Activated naive CD8-positive, alpha-beta T cell treated with anti-CD3 and anti-CD28 coated beads, Interleukin-2, amount 10 ng/mL, durations not matched to agents 7 days and 5 days (primary cell): ENCODE measurements at regions not wholly inside any gene's neighbourhood (a gene's known extent, or its start where the extent isn't known, plus 50 kb on each side); places are given as distances from the start of the nearest gene placed in this dataset.
"Not testable (repeated sequence)": the region's sequence is repeated elsewhere in the genome, so short reads cannot be mapped to it uniquely, and the experiment has no call there.

Source experiments
- ATAC-seq: fragments of 150-1000 bp; cut with Tn5 transposase; one replicate; pipeline ENCODE4 v1.10.0; 2021; ENCODE audit warnings: low read depth, moderate library complexity
- POLR2A ChIA-PET: fragments of 350-600 bp; sonication (Branson Sonifier 250); formaldehyde crosslinking; loops from one replicate; lab custom pipeline; 2021; ENCODE audit warnings: antibody characterized with exemption; lab: Charles Lee
- DNase-seq: peaks from one replicate; pipeline ENCODE4 v3.0.0; 2021
- H3K27ac Mint-ChIP-seq: one replicate; pipeline ENCODE4 v1.8.0; 2022; ENCODE audit warnings: mild to moderate bottlenecking, mixed read lengths
- H3K27me3 Mint-ChIP-seq: one replicate; pipeline ENCODE4 v1.8.0; 2022; ENCODE audit warnings: mild to moderate bottlenecking, moderate library complexity, mixed read lengths
- H3K36me3 Mint-ChIP-seq: one replicate; pipeline ENCODE4 v1.8.0; 2021; ENCODE audit warnings: mild to moderate bottlenecking, mixed read lengths
- H3K4me1 Mint-ChIP-seq: one replicate; pipeline ENCODE4 v1.8.0; 2021; ENCODE audit warnings: mixed read lengths
- H3K4me3 Mint-ChIP-seq: one replicate; pipeline ENCODE4 v1.8.0; 2022; ENCODE audit warnings: mild to moderate bottlenecking, moderate library complexity, mixed read lengths
- H3K9me3 Mint-ChIP-seq: one replicate; pipeline ENCODE4 v1.8.0; 2021; ENCODE audit warnings: mixed read lengths

- POLR2A ChIA-PET = no interaction called here
- no peak overlapping the region for H3K4me3 Mint-ChIP-seq
- H3K9me3 Mint-ChIP-seq = no peaks in the 10 kb centered on the region
- H3K36me3 Mint-ChIP-seq = no peaks in the 10 kb centered on the region
- ATAC-seq = no peak
- no peaks in the 10 kb centered on the region for H3K4me1 Mint-ChIP-seq
- H3K27me3 Mint-ChIP-seq = no peaks in the 10 kb centered on the region
- DNase-seq = no peak
- no peak overlapping the region for H3K27ac Mint-ChIP-seq
Observed at GRCh38 chr15:26023231-26023630, 160.1 kb upstream of the ATP10A start.

GRCh38 chr15:26020871-26021270 lies 157.7 kb upstream of the ATP10A start:
- H3K4me1 Mint-ChIP-seq = no peaks in the 10 kb centered on the region
- no peak overlapping the region for H3K4me3 Mint-ChIP-seq
- POLR2A ChIA-PET = no interaction called here
- no peak overlapping the region for H3K27ac Mint-ChIP-seq
- DNase-seq (no peak), ATAC-seq (no peak)
- no peaks in the 10 kb centered on the region for H3K27me3 Mint-ChIP-seq
- H3K9me3 Mint-ChIP-seq = no peaks in the 10 kb centered on the region
- H3K36me3 Mint-ChIP-seq = no peaks in the 10 kb centered on the region

- peaks cover 4% of the 10 kb centered on the region for H3K27me3 Mint-ChIP-seq
- no peak overlapping the region for H3K27ac Mint-ChIP-seq
- POLR2A ChIA-PET = no interaction called here
- ATAC-seq (no peak), DNase-seq (no peak)
- H3K36me3 Mint-ChIP-seq = no peaks in the 10 kb centered on the region
- no peaks in the 10 kb centered on the region for H3K9me3 Mint-ChIP-seq
- H3K4me1 Mint-ChIP-seq = no peaks in the 10 kb centered on the region
- H3K4me3 Mint-ChIP-seq = no peak overlapping the region
Observed at GRCh38 chr15:26017665-26018064, 154.5 kb upstream of the ATP10A start.

- H3K27ac Mint-ChIP-seq = no peak overlapping the region
- ATAC-seq (no peak), DNase-seq (no peak)
- no peaks in the 10 kb centered on the region for H3K9me3 Mint-ChIP-seq
- no peaks in the 10 kb centered on the region for H3K4me1 Mint-ChIP-seq
- no peaks in the 10 kb centered on the region for H3K36me3 Mint-ChIP-seq
- peaks cover 4% of the 10 kb centered on the region for H3K27me3 Mint-ChIP-seq
- no peak overlapping the region for H3K4me3 Mint-ChIP-seq
- POLR2A ChIA-PET = no interaction called here
Observed at GRCh38 chr15:26015516-26016075, 152.5 kb upstream of the ATP10A start.

- Mint-ChIP-seq H3K9me3 (no peaks in the 10 kb centered on the region), H3K27me3 (peaks cover 4% of the 10 kb centered on the region), H3K27ac (no peak overlapping the region), H3K4me1 (no peaks in the 10 kb centered on the region), H3K4me3 (no peak overlapping the region), H3K36me3 (no peaks in the 10 kb centered on the region)
- POLR2A ChIA-PET = no interaction called here
- no peak for ATAC-seq
- DNase-seq = no peak
Observed at GRCh38 chr15:26013981-26014380, 150.9 kb upstream of the ATP10A start.

- Mint-ChIP-seq H3K36me3 (no peaks in the 10 kb centered on the region), H3K4me1 (no peaks in the 10 kb centered on the region), H3K9me3 (no peaks in the 10 kb centered on the region), H3K27me3 (peaks cover 6% of the 10 kb centered on the region), H3K27ac (no peak overlapping the region), H3K4me3 (no peak overlapping the region)
- ATAC-seq (no peak), DNase-seq (no peak)
- POLR2A ChIA-PET = no interaction called here
Observed at GRCh38 chr15:26011916-26012315, 148.8 kb upstream of the ATP10A start.

- no peaks in the 10 kb centered on the region for H3K36me3 Mint-ChIP-seq
- no peak overlapping the region for H3K4me3 Mint-ChIP-seq
- POLR2A ChIA-PET = no interaction called here
- no peaks in the 10 kb centered on the region for H3K9me3 Mint-ChIP-seq
- DNase-seq (no peak), ATAC-seq (no peak)
- no peak overlapping the region for H3K27ac Mint-ChIP-seq
- peaks cover 2% of the 10 kb centered on the region for H3K27me3 Mint-ChIP-seq
- no peaks in the 10 kb centered on the region for H3K4me1 Mint-ChIP-seq
Observed at GRCh38 chr15:26007151-26007550, 144.0 kb upstream of the ATP10A start.

- H3K27ac Mint-ChIP-seq = no peak overlapping the region
- H3K4me1 Mint-ChIP-seq = no peaks in the 10 kb centered on the region
- H3K27me3 Mint-ChIP-seq = no peaks in the 10 kb centered on the region
- ATAC-seq (no peak), DNase-seq (no peak)
- no peaks in the 10 kb centered on the region for H3K36me3 Mint-ChIP-seq
- POLR2A ChIA-PET = no interaction called here
- peaks cover 2% of the 10 kb centered on the region for H3K9me3 Mint-ChIP-seq
- no peak overlapping the region for H3K4me3 Mint-ChIP-seq
Observed at GRCh38 chr15:26001201-26001600, 138.1 kb upstream of the ATP10A start.

GRCh38 chr15:25993506-25993905 lies 130.4 kb upstream of the ATP10A start:
- Mint-ChIP-seq H3K27me3 (peaks cover 3% of the 10 kb centered on the region), H3K9me3 (peaks cover 5% of the 10 kb centered on the region), H3K4me3 (no peak overlapping the region), H3K27ac (no peak overlapping the region), H3K36me3 (no peaks in the 10 kb centered on the region), H3K4me1 (no peaks in the 10 kb centered on the region)
- DNase-seq (no peak), ATAC-seq (no peak)
- POLR2A ChIA-PET = no interaction called here

- POLR2A ChIA-PET = no interaction called here
- H3K4me1 Mint-ChIP-seq = no peaks in the 10 kb centered on the region
- no peak overlapping the region for H3K4me3 Mint-ChIP-seq
- DNase-seq = no peak
- no peak overlapping the region for H3K27ac Mint-ChIP-seq
- no peak for ATAC-seq
- peaks cover 4% of the 10 kb centered on the region for H3K27me3 Mint-ChIP-seq
- H3K9me3 Mint-ChIP-seq = peaks cover 3% of the 10 kb centered on the region
- no peaks in the 10 kb centered on the region for H3K36me3 Mint-ChIP-seq
Observed at GRCh38 chr15:25990220-25990619, 127.1 kb upstream of the ATP10A start.

- POLR2A ChIA-PET = no interaction called here
- Mint-ChIP-seq H3K9me3 (peaks cover 3% of the 10 kb centered on the region), H3K4me1 (no peaks in the 10 kb centered on the region), H3K27me3 (peaks cover 4% of the 10 kb centered on the region), H3K36me3 (no peaks in the 10 kb centered on the region), H3K27ac (no peak overlapping the region), H3K4me3 (no peak overlapping the region)
- DNase-seq (peak; percentile 31), ATAC-seq (no peak)
Observed at GRCh38 chr15:25989327-25989726, 126.2 kb upstream of the ATP10A start.

GRCh38 chr15:25988716-25989115 lies 125.6 kb upstream of the ATP10A start:
- H3K4me1 Mint-ChIP-seq, H3K36me3 Mint-ChIP-seq, ATAC-seq, POLR2A ChIA-PET, H3K27ac Mint-ChIP-seq, DNase-seq, H3K9me3 Mint-ChIP-seq, H3K4me3 Mint-ChIP-seq, H3K27me3 Mint-ChIP-seq: not testable (repeated sequence)

- Mint-ChIP-seq H3K27ac (no peak overlapping the region), H3K36me3 (no peaks in the 10 kb centered on the region), H3K27me3 (peaks cover 8% of the 10 kb centered on the region), H3K9me3 (peaks cover 3% of the 10 kb centered on the region), H3K4me1 (no peaks in the 10 kb centered on the region), H3K4me3 (no peak overlapping the region)
- POLR2A ChIA-PET = no interaction called here
- no peak for ATAC-seq
- no peak for DNase-seq
Observed at GRCh38 chr15:25987638-25988037, 124.5 kb upstream of the ATP10A start.

- H3K9me3 Mint-ChIP-seq = peaks cover 1% of the 10 kb centered on the region
- peaks cover 8% of the 10 kb centered on the region for H3K27me3 Mint-ChIP-seq
- no peaks in the 10 kb centered on the region for H3K4me1 Mint-ChIP-seq
- no peak overlapping the region for H3K4me3 Mint-ChIP-seq
- DNase-seq = no peak
- H3K36me3 Mint-ChIP-seq = no peaks in the 10 kb centered on the region
- ATAC-seq = no peak
- POLR2A ChIA-PET = no interaction called here
- H3K27ac Mint-ChIP-seq = no peak overlapping the region
Observed at GRCh38 chr15:25985165-25985564, 122.0 kb upstream of the ATP10A start.

- Mint-ChIP-seq H3K9me3 (no peaks in the 10 kb centered on the region), H3K4me3 (no peak overlapping the region), H3K36me3 (no peaks in the 10 kb centered on the region), H3K4me1 (no peaks in the 10 kb centered on the region), H3K27me3 (peaks cover 8% of the 10 kb centered on the region), H3K27ac (no peak overlapping the region)
- ATAC-seq (no peak), DNase-seq (no peak)
- POLR2A ChIA-PET = no interaction called here
Observed at GRCh38 chr15:25982736-25983135, 119.6 kb upstream of the ATP10A start.
